ENCODE measurements at regions not wholly inside any gene's neighbourhood (a gene's known extent, or its start where the extent isn't known, plus 50 kb on each side); places are given as distances from the start of the nearest gene placed in this dataset.
A peak's percentile ranks its signal among the peaks of the same experiment; 100 is the strongest.

- DNase-seq (ENCODE audit: low read depth, low spot score) (no peak), FAIRE-seq (no peak), ATAC-seq (peak; percentile 28; the same call in 1 of the 3 replicates)
- Histone ChIP-seq H3K9ac (ENCODE audit: control insufficient read depth, insufficient read depth, low read length) (no peak overlapping the region), H3K9me3 (replicated peaks; ENCODE audit: control insufficient read depth, insufficient read depth, low read length) (no peaks in the 10 kb centered on the region; the same call in 2 of the 3 replicates), H2AFZ (ENCODE audit: control insufficient read depth, low read depth, low read length) (no peak overlapping the region), H3K4me3 (no peak overlapping the region), H3K4me2 (ENCODE audit: control insufficient read depth, insufficient read depth) (no peak overlapping the region), H3K79me2 (ENCODE audit: control insufficient read depth, insufficient read depth, low read length) (no peaks in the 10 kb centered on the region), H3K36me3 (ENCODE audit: control insufficient read depth in 2 of 2, insufficient read depth in 2 of 2, low read length in 1 of 2) (no peaks in the 10 kb centered on the region), H3K4me1 (ENCODE audit: control insufficient read depth, insufficient read depth, low read length) (peaks cover 3% of the 10 kb centered on the region; the same call in 1 of the 2 replicates), H3K27ac (ENCODE audit: control insufficient read depth, insufficient read depth) (no peak overlapping the region), H4K20me1 (ENCODE audit: control insufficient read depth, insufficient read depth) (no peaks in the 10 kb centered on the region), H3K27me3 (replicated peaks in 1 of 2; ENCODE audit: control insufficient read depth in 2 of 2, insufficient read depth in 2 of 2, low read length in 1 of 2) (no peaks in the 10 kb centered on the region)
- ChIA-PET SMC1A (ENCODE audit: uncharacterized antibody, unreplicated experiment) (interaction anchor here (0.7 to 4.6 kb wide), 11 partner anchors 11 to 389 kb away, joined by 3 to 31 read pairs (median 5); no protein-coding TSS in a partner anchor), POLR2A (interaction anchor here (1.0 to 1.2 kb wide), 3 partner anchors 53 to 195 kb away, joined by 3 to 6 read pairs (median 3); no protein-coding TSS in a partner anchor), CTCF (interaction anchor here (0.7 to 3.4 kb wide), 12 partner anchors 10 to 370 kb away, joined by 3 to 18 read pairs (median 5); no protein-coding TSS in a partner anchor), RAD21 (ENCODE audit: unreplicated experiment) (interaction anchor here (0.8 to 1.9 kb wide), 8 partner anchors 10 to 361 kb away, joined by 3 to 9 read pairs (median 4); no protein-coding TSS in a partner anchor)
- TF ChIP-seq ZNF274 (IDR thresholded peaks at IDR 0.05; ENCODE audit: insufficient read depth, insufficient read length) (no peak), FOS (IDR thresholded peaks at IDR 0.05; ENCODE audit: borderline replicate concordance, extremely low read depth, insufficient read length) (no peak), MXI1 (IDR thresholded peaks at IDR 0.05; ENCODE audit: low read depth, low read length) (no peak), NR2F1 (conservative IDR thresholded peaks at IDR 0.05) (no peak), NBN (IDR thresholded peaks at IDR 0.05) (no peak), ZNF384 (IDR thresholded peaks at IDR 0.05; ENCODE audit: borderline replicate concordance, low read depth, low read length) (no peak), NFXL1 (IDR thresholded peaks at IDR 0.05; ENCODE audit: borderline replicate concordance) (no peak), BCL11A (IDR thresholded peaks at IDR 0.05; ENCODE audit: low read depth, low read length) (no peak), ZBTB40 (IDR thresholded peaks at IDR 0.05; ENCODE audit: borderline replicate concordance) (no peak), FOXK2 (IDR thresholded peaks at IDR 0.05) (no peak), BHLHE40 (IDR thresholded peaks at IDR 0.05; ENCODE audit: borderline replicate concordance in 1 of 2, low read depth in 2 of 2, low read length in 1 of 2) (no peak), EGR1 (IDR thresholded peaks at IDR 0.05; ENCODE audit: borderline replicate concordance in 1 of 2, low read depth in 2 of 2, low read length in 2 of 2) (no peak), PBX3 (IDR thresholded peaks at IDR 0.05; ENCODE audit: insufficient replicate concordance, low read depth, low read length) (no peak), MLLT1 (IDR thresholded peaks at IDR 0.05) (no peak)
- intact Hi-C loops (cut with micrococcal nuclease; ENCODE audit: unreplicated experiment) (no loop called here), in situ Hi-C loops (cut with MboI) (no loop called here)
- no TSS peak for BruUV-seq (replicated peaks)
These were observed 91.6 kb downstream of the EGLN3 start for GRCh38 chr14:33859306-33859705.

All from GM12878 (cell line).